ENCODE measurements at regions not wholly inside any gene's neighbourhood (a gene's known extent, or its start where the extent isn't known, plus 50 kb on each side); places are given as distances from the start of the nearest gene placed in this dataset.

GRCh38 chr5:129367883-129368282 lies 92.2 kb upstream of the ADAMTS19 start:
- Histone ChIP-seq H3K9me3 (ENCODE audit: control insufficient read depth, low read depth, low read length) (peaks cover 3% of the 10 kb centered on the region), H3K36me3 (ENCODE audit: control insufficient read depth, insufficient read depth, low read length) (no peaks in the 10 kb centered on the region), H3K27me3 (ENCODE audit: control insufficient read depth, insufficient read depth, low read length) (no peaks in the 10 kb centered on the region), H3K27ac (ENCODE audit: low read length) (no peak overlapping the region), H3K4me1 (ENCODE audit: control insufficient read depth, insufficient read depth, low read length) (no peaks in the 10 kb centered on the region), H3K4me3 (ENCODE audit: low read length) (no peak overlapping the region)
- WGBS (ENCODE audit: insufficient coverage, low lambda C conversion rate) = 50% methylated on average over 1 of the region's 1 CpG
- no peak for DNase-seq

GRCh38 chr5:129372025-129372424 lies 88.1 kb upstream of the ADAMTS19 start:
- DNase-seq = no peak
- no peaks in the 10 kb centered on the region for H3K9me3 ChIP-seq (ENCODE audit: control insufficient read depth, low read depth, low read length)
- no peak overlapping the region for H3K4me3 ChIP-seq (ENCODE audit: low read length)
- no peaks in the 10 kb centered on the region for H3K27me3 ChIP-seq (ENCODE audit: control insufficient read depth, insufficient read depth, low read length)
- H3K27ac ChIP-seq (ENCODE audit: low read length) = no peak overlapping the region
- H3K4me1 ChIP-seq (ENCODE audit: control insufficient read depth, insufficient read depth, low read length) = peaks cover 2% of the 10 kb centered on the region
- 100% methylated on average over 1 of the region's 2 CpGs for WGBS (ENCODE audit: insufficient coverage, low lambda C conversion rate)
- no peaks in the 10 kb centered on the region for H3K36me3 ChIP-seq (ENCODE audit: control insufficient read depth, insufficient read depth, low read length)

GRCh38 chr5:129377504-129377903 lies 82.6 kb upstream of the ADAMTS19 start:
- Histone ChIP-seq H3K27ac (ENCODE audit: low read length) (peak overlapping the region; percentile 72), H3K36me3 (ENCODE audit: control insufficient read depth, insufficient read depth, low read length) (no peaks in the 10 kb centered on the region), H3K9me3 (ENCODE audit: control insufficient read depth, low read depth, low read length) (no peaks in the 10 kb centered on the region), H3K4me3 (ENCODE audit: low read length) (no peak overlapping the region), H3K27me3 (ENCODE audit: control insufficient read depth, insufficient read depth, low read length) (no peaks in the 10 kb centered on the region), H3K4me1 (ENCODE audit: control insufficient read depth, insufficient read depth, low read length) (peaks cover 14% of the 10 kb centered on the region)
- WGBS (ENCODE audit: insufficient coverage, low lambda C conversion rate) = no CpG with 5 or more reads among the region's 3 CpGs
- peak; percentile 90 to 97 for DNase-seq

GRCh38 chr5:129378961-129379360 lies 81.1 kb upstream of the ADAMTS19 start:
- peaks cover 18% of the 10 kb centered on the region for H3K4me1 ChIP-seq (ENCODE audit: control insufficient read depth, insufficient read depth, low read length)
- no CpG with 5 or more reads among the region's 2 CpGs for WGBS (ENCODE audit: insufficient coverage, low lambda C conversion rate)
- no peak overlapping the region for H3K4me3 ChIP-seq (ENCODE audit: low read length)
- no peaks in the 10 kb centered on the region for H3K36me3 ChIP-seq (ENCODE audit: control insufficient read depth, insufficient read depth, low read length)
- H3K9me3 ChIP-seq (ENCODE audit: control insufficient read depth, low read depth, low read length) = no peaks in the 10 kb centered on the region
- H3K27me3 ChIP-seq (ENCODE audit: control insufficient read depth, insufficient read depth, low read length) = no peaks in the 10 kb centered on the region
- no peak overlapping the region for H3K27ac ChIP-seq (ENCODE audit: low read length)
- DNase-seq = peak; percentile 16 to 54

GRCh38 chr5:129379406-129379805 lies 80.7 kb upstream of the ADAMTS19 start:
- no peaks in the 10 kb centered on the region for H3K27me3 ChIP-seq (ENCODE audit: control insufficient read depth, insufficient read depth, low read length)
- DNase-seq = peak in 1 of 2 donors; percentile 21
- H3K4me3 ChIP-seq (ENCODE audit: low read length) = no peak overlapping the region
- peaks cover 18% of the 10 kb centered on the region for H3K4me1 ChIP-seq (ENCODE audit: control insufficient read depth, insufficient read depth, low read length)
- no peaks in the 10 kb centered on the region for H3K9me3 ChIP-seq (ENCODE audit: control insufficient read depth, low read depth, low read length)
- WGBS (ENCODE audit: insufficient coverage, low lambda C conversion rate) = no CpG with 5 or more reads among the region's 4 CpGs
- no peak overlapping the region for H3K27ac ChIP-seq (ENCODE audit: low read length)
- H3K36me3 ChIP-seq (ENCODE audit: control insufficient read depth, insufficient read depth, low read length) = no peaks in the 10 kb centered on the region

GRCh38 chr5:129382921-129383672 lies 77.0 kb upstream of the ADAMTS19 start:
- no peak overlapping the region for H3K27ac ChIP-seq (ENCODE audit: low read length)
- H3K4me3 ChIP-seq (ENCODE audit: low read length) = no peak overlapping the region
- H3K36me3 ChIP-seq (ENCODE audit: control insufficient read depth, insufficient read depth, low read length) = no peaks in the 10 kb centered on the region
- peaks cover 28% of the 10 kb centered on the region for H3K4me1 ChIP-seq (ENCODE audit: control insufficient read depth, insufficient read depth, low read length)
- no CpG with 5 or more reads among the region's 1 CpG for WGBS (ENCODE audit: insufficient coverage, low lambda C conversion rate)
- no peak for DNase-seq
- no peaks in the 10 kb centered on the region for H3K9me3 ChIP-seq (ENCODE audit: control insufficient read depth, low read depth, low read length)
- no peaks in the 10 kb centered on the region for H3K27me3 ChIP-seq (ENCODE audit: control insufficient read depth, insufficient read depth, low read length)

- peaks cover 32% of the 10 kb centered on the region for H3K4me1 ChIP-seq (ENCODE audit: control insufficient read depth, insufficient read depth, low read length)
- peak; percentile 52 to 75 for DNase-seq
- no peaks in the 10 kb centered on the region for H3K27me3 ChIP-seq (ENCODE audit: control insufficient read depth, insufficient read depth, low read length)
- H3K4me3 ChIP-seq (ENCODE audit: low read length) = no peak overlapping the region
- H3K27ac ChIP-seq (ENCODE audit: low read length) = peak overlapping the region; percentile 41
- WGBS (ENCODE audit: insufficient coverage, low lambda C conversion rate) = 47% methylated on average over 3 of the region's 4 CpGs
- no peaks in the 10 kb centered on the region for H3K36me3 ChIP-seq (ENCODE audit: control insufficient read depth, insufficient read depth, low read length)
- no peaks in the 10 kb centered on the region for H3K9me3 ChIP-seq (ENCODE audit: control insufficient read depth, low read depth, low read length)
Observed at GRCh38 chr5:129384193-129384592, 75.9 kb upstream of the ADAMTS19 start.

- Histone ChIP-seq H3K4me3 (ENCODE audit: low read length) (no peak overlapping the region), H3K27me3 (ENCODE audit: control insufficient read depth, insufficient read depth, low read length) (no peaks in the 10 kb centered on the region), H3K27ac (ENCODE audit: low read length) (peak overlapping the region; percentile 41), H3K36me3 (ENCODE audit: control insufficient read depth, insufficient read depth, low read length) (no peaks in the 10 kb centered on the region), H3K9me3 (ENCODE audit: control insufficient read depth, low read depth, low read length) (no peaks in the 10 kb centered on the region), H3K4me1 (ENCODE audit: control insufficient read depth, insufficient read depth, low read length) (peaks cover 31% of the 10 kb centered on the region)
- DNase-seq = peak in 1 of 2 donors; percentile 20
- no CpG with 5 or more reads among the region's 1 CpG for WGBS (ENCODE audit: insufficient coverage, low lambda C conversion rate)
Observed at GRCh38 chr5:129384736-129385135, 75.4 kb upstream of the ADAMTS19 start.

GRCh38 chr5:129387944-129388343 lies 72.2 kb upstream of the ADAMTS19 start:
- DNase-seq = peak; percentile 68 to 77

GRCh38 chr5:129392681-129393080 lies 67.4 kb upstream of the ADAMTS19 start:
- no peak for DNase-seq
- H3K36me3 ChIP-seq (ENCODE audit: control insufficient read depth, insufficient read depth, low read length) = no peaks in the 10 kb centered on the region
- 87% methylated on average over 3 of the region's 6 CpGs for WGBS (ENCODE audit: insufficient coverage, low lambda C conversion rate)

More at GRCh38 chr5:129387944-129388343, 72.2 kb upstream of the ADAMTS19 start:
- Histone ChIP-seq H3K4me1 (ENCODE audit: control insufficient read depth, insufficient read depth, low read length) (peaks cover 26% of the 10 kb centered on the region), H3K27me3 (ENCODE audit: control insufficient read depth, insufficient read depth, low read length) (no peaks in the 10 kb centered on the region), H3K27ac (ENCODE audit: low read length) (peak overlapping the region; percentile 60), H3K9me3 (ENCODE audit: control insufficient read depth, low read depth, low read length) (no peaks in the 10 kb centered on the region), H3K36me3 (ENCODE audit: control insufficient read depth, insufficient read depth, low read length) (no peaks in the 10 kb centered on the region), H3K4me3 (ENCODE audit: low read length) (no peak overlapping the region)
- no CpG with 5 or more reads among the region's 2 CpGs for WGBS (ENCODE audit: insufficient coverage, low lambda C conversion rate)

GRCh38 chr5:129395247-129395646 lies 64.9 kb upstream of the ADAMTS19 start:
- Histone ChIP-seq H3K4me3 (ENCODE audit: low read length) (no peak overlapping the region), H3K4me1 (ENCODE audit: control insufficient read depth, insufficient read depth, low read length) (no peaks in the 10 kb centered on the region), H3K36me3 (ENCODE audit: control insufficient read depth, insufficient read depth, low read length) (no peaks in the 10 kb centered on the region), H3K27me3 (ENCODE audit: control insufficient read depth, insufficient read depth, low read length) (no peaks in the 10 kb centered on the region), H3K9me3 (ENCODE audit: control insufficient read depth, low read depth, low read length) (no peaks in the 10 kb centered on the region), H3K27ac (ENCODE audit: low read length) (no peak overlapping the region)
- no peak for DNase-seq
- 100% methylated on average over 1 of the region's 5 CpGs for WGBS (ENCODE audit: insufficient coverage, low lambda C conversion rate)

More at GRCh38 chr5:129392681-129393080, 67.4 kb upstream of the ADAMTS19 start:
- Histone ChIP-seq H3K4me1 (ENCODE audit: control insufficient read depth, insufficient read depth, low read length) (peaks cover 6% of the 10 kb centered on the region), H3K9me3 (ENCODE audit: control insufficient read depth, low read depth, low read length) (no peaks in the 10 kb centered on the region), H3K4me3 (ENCODE audit: low read length) (no peak overlapping the region), H3K27ac (ENCODE audit: low read length) (no peak overlapping the region), H3K27me3 (ENCODE audit: control insufficient read depth, insufficient read depth, low read length) (no peaks in the 10 kb centered on the region)
